Left lobe of liver (tissue), 2 donors: ENCODE measurements at regions not wholly inside any gene's neighbourhood (a gene's known extent, or its start where the extent isn't known, plus 50 kb on each side); places are given as distances from the start of the nearest gene placed in this dataset.
"Not testable (repeated sequence)": the region's sequence is repeated elsewhere in the genome, so short reads cannot be mapped to it uniquely, and the experiment has no call there.

ENCODE experiments used
- ATAC-seq: fragments of 200-7000 bp; cut with Tn5 transposase; one replicate; pipeline ENCODE4 v1.9.1; 2020; ENCODE audit warnings: mild to moderate bottlenecking, moderate library complexity
- DNase-seq: peaks from one replicate; pipeline ENCODE4 v3.0.0-alpha.2; 2020; ENCODE audit warnings: low spot score
- donor health status: DM: no; HTN: no; CAD: no; lungs with moderate emphysema.
- donor health status: DM: no; HTN: yes; CAD: no.

- DNase-seq: no peak
- ATAC-seq: no peak
Observed at GRCh38 chr4:38328989-38329729, 334.8 kb upstream of the KLF3 start.

DNA sequence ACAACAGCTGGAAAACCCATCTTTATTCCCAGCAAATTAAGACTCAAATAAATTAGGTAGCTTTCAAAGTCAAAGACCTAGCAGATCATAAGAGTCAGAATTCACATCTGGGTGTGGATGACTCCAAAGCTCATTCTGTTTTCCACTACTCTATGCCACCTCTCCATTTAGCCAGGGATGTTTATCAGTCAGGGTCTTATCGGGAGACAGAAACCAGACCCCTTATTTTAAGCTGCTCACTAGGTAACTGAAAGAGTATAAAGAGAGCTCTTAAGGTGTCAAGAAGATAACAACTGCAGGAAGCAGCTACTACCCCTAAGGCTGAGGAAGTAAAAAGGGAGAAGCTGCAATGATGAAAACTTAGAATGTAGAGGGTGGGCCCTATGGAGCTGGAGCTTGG is 333.7 kb upstream of the KLF3 start:
- ATAC-seq: no peak
- DNase-seq: no peak

DNA sequence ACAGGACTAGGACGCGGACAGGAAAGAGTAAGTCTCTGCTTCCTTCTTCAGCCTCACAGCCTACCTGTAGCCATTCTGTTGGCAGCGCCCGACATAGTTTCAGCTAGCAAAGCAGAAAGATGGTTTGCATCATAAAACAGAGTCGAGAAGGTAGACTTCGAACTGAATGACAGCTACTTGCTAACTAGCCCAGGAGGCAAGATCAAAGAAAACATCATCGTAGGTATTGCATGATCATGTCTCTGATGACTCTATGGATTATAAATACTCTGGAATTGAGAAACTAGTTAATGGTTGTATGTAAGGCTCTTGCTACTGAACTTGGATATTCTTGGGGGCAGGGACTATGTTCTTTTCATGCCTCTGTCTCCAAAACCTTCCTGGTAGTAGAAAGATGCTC is 333.1 kb upstream of the KLF3 start:
- ATAC-seq (no peak), DNase-seq (no peak)

DNA sequence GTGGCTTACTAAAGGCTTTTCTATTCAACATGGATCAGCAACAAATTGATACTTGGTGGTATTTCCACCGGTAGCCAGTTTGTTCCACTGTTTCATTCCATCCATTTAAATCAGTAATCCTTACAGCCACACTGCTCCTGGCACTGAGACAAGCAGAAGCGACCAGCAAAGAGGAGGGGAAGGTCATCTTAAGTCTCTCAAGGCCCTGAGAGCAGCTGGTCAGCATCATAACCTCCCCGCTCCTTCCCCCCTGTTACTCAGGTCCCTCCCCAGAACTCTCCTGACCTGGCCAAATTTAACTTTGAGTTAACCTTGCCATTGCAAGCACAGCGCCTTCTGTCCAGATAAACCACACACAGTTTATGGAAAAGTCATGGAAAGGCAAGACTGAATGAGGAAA is 331.3 kb upstream of the KLF3 start:
- ATAC-seq (no peak), DNase-seq (no peak)

DNA sequence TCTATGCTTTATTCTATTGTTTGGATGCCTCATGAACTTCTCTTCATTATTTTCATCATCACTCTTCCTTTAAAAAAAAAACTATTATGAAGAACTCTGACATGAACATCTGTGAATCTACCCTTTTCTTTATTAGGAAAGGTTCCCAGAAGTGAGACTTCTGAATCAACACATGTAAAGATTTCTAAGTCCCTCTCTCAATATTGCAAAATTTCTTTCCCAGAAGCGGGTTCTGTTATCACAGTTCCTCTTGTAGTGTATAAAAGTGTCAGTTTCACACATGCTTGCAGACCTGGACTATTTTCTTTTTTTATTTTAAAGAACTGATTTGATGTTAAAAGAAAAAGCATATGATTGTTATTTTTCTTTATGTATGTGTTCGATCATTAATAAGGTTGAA is 330.8 kb upstream of the KLF3 start:
- ATAC-seq: no peak
- no peak for DNase-seq

- DNase-seq: no peak
Observed at GRCh38 chr4:38334791-38335190, 329.2 kb upstream of the KLF3 start.

DNA sequence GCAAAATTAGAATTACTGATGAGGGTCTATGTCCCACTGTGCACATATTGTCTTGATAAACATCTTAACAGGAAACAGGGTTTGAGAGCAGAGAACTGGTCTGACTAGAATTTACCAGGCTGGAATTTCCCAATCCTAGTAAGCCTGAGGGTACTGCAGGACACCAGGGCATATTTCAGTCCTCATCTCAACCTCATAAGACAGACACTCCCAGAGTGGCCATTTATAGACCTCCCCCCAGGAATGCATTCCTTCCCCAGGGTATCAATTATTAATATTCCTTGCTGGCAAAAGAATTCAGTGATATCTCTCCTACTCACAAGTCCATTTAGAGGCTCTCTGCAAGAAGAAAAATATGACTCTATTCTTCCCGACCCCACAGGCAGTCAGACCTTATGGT is 325.1 kb upstream of the KLF3 start:
- not testable (repeated sequence) for ATAC-seq, DNase-seq

More at GRCh38 chr4:38334791-38335190, 329.2 kb upstream of the KLF3 start:
- no peak for ATAC-seq

DNA sequence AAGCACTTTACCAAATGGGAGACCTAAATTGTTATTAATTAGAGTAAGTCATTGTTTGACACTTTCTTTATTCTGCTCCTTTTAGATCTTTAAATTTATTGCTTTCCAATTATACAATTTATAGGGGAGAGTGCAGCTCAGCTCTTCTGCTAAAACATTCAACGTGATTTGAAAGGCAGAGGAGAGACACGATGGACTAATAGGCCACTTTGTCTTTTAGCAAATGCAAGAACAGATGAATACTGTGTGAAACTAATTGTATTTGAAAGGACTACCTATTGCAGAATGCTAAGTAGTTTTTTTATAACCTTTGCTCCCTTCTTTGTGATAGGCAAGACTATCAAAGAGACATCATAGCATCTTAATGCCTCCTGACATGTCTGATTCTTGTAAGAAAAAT is 320.4 kb upstream of the KLF3 start:
- no peak for ATAC-seq
- no peak for DNase-seq

DNA sequence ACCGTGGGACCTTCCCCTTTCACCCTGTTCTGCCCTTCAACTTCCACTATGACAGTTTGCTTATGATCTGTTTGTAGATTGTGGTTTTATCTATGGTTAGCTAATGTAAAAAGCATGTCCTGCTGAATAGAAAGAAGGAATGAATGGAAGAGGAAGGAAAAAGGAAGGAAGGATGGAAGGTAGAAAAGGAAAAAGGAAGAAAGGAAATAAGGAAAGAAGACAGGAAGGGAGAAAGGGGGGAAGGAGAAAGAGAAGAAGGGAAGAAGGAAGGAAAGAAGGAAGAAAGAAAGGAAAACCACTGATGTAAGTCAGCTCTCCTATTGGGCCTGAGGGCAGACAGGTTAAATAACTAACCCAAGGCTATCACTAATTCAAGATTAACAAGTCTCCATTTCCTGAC is 319.1 kb upstream of the KLF3 start:
- DNase-seq: no peak
- ATAC-seq: no peak

DNA sequence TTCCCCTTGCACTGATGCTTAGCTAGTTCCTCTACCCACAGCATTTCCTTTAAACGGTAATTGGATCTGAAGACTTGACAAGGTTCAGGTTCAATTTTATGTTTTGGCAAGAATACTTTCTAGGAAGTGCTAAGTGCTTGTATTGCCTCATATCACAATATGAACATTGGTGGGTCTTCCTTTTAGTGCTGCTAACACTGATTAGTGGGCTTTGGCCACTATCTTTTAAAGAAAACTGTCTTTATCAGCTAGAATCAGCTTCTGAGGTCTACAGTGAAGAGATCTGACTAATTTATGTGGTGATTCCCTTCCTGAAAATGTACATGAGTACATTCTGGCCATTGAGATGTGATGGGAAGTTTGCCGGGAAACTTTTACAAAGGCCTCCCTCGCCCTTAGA is 316.7 kb upstream of the KLF3 start:
- DNase-seq (no peak), ATAC-seq (no peak)

GRCh38 chr4:38354421-38354820 is 309.6 kb upstream of the KLF3 start:
- DNase-seq: no peak
- no peak for ATAC-seq

DNA sequence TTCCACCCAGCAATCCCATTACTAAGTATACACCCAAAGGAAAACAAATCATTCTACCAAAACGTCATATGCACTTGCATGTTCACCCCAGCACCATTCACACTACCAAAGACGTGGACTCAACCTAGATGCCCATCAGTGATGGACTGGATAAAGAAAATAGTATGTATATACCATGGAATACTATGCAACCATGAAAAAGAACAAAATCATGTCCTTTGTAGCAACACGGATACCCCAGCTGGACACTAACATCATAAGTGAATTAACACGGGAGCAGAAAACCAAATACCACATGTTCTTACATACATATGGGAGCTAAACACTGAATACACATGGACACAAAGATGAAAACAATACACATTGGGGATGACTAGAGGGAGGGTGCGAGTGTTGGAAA is 309.1 kb upstream of the KLF3 start:
- ATAC-seq (no peak), DNase-seq (no peak)

- ATAC-seq (no peak), DNase-seq (no peak)
Observed at GRCh38 chr4:38356686-38357085, 307.3 kb upstream of the KLF3 start.

GRCh38 chr4:38357546-38357945 is 306.5 kb upstream of the KLF3 start:
- no peak for ATAC-seq
- DNase-seq: no peak

- ATAC-seq (no peak), DNase-seq (no peak)
Observed at GRCh38 chr4:38359113-38359512, 304.9 kb upstream of the KLF3 start.

- no peak for ATAC-seq
Observed at GRCh38 chr4:38360201-38360600, 303.8 kb upstream of the KLF3 start.

DNA sequence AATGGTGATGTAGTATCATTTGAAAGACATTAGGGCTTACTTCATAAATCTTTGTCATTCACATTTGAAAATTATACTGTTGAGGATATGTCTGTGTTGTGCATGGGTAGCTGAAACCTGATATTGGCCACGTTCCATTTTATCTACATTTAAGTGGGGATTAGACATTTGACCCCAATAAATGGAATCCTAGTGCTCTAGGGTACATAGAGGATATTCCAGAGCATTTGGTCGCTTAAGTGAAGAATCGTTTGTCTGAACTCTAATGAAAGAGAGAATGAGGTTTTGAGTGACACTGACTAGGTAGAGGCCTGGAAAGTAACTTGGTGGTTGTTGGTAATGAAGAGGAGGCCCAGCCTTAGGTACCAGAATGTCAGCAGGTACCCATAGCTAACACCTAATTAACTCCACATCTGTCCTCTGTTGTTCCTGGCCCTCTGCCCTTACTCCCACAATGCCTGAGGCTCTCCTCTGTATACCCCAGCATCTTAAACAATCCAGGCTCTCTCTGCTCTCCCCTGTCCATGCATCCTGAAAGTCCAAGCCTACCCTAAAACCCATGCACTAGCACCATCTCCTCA is 299.5 kb upstream of the KLF3 start:
- ATAC-seq (no peak), DNase-seq (no peak)

More at GRCh38 chr4:38360201-38360600, 303.8 kb upstream of the KLF3 start:
- no peak for DNase-seq

- DNase-seq (no peak), ATAC-seq (no peak)
Observed at GRCh38 chr4:38365261-38365660, 298.7 kb upstream of the KLF3 start.

DNA sequence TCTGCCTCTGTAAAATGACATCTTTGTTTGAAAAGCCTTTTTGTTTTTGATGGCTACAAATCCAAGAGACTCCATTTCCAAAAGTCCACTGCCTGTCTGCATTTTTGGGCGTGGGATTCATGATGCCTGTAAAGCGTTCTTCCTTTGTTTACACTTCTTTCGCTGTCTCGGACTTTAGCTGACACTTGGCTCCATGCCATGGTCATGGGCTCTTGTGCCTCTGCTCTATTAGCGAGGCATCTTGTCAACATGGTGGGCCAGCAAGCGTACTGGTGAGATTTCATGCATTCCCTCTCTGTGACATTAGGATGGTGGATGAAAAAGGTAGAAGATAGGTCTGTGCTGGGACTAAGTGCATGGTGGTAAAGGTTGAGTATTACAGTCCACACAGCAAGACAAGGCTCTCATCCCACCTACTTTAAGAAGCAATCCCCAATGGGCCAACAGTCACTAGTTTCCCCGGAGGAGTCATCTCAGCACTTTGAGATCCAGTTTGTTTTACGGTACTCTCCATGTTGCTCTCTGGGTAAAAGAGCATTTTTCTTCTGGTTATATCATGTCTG is 298.2 kb upstream of the KLF3 start:
- ATAC-seq (no peak), DNase-seq (no peak)

GRCh38 chr4:38366456-38366855 is 297.5 kb upstream of the KLF3 start:
- ATAC-seq: peak; percentile 95
- peak; percentile 69 for DNase-seq

GRCh38 chr4:38366997-38367396 is 297.0 kb upstream of the KLF3 start:
- peak; percentile 62 for ATAC-seq
- peak; percentile 62 for DNase-seq

DNA sequence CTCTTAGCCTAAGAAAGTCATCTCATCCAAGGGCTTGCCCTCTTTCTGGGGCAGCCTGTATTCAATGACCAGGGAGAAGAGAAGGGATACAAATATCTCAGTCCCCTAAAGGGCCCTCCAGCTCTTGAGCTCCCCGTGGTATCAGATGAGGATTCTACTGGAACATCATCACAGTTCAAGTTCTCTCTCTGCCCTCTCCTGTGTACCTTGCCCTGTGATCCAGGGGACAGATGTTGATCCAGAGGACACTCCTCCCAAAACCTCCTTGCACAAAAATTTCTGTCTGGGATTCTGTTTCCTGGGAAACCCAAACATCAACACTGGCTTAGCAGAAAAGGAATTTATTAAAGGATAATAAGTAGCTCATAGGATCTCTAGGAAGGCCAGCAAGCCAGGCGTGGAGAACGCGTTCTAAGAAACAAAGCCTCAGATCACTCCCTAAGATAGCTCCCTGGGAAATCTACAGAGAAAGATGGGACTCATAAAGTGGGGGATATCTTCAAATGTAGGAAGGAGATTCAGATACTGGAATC is 296.3 kb upstream of the KLF3 start:
- DNase-seq: no peak
- ATAC-seq: peak; percentile 45
